HCT116 (cell line): ENCODE measurements at regions not wholly inside any gene's neighbourhood (a gene's known extent, or its start where the extent isn't known, plus 50 kb on each side); places are given as distances from the start of the nearest gene placed in this dataset.

Experiments used
- ATAC-seq: fragments of 200-7000 bp; cut with Tn5 transposase; 2 replicates; pipeline ENCODE4 v1.9.1; 2020; ENCODE audit warnings: mild to moderate bottlenecking, moderate library complexity
- BruUV-seq: library from RNA; stranded (reverse); fragments of 400-500 nt; replicated peaks from 2 replicates; lab custom pipeline; 2021; lab: Mats Ljungman, UMichigan
- CTCF ChIA-PET: fragments of 300-600 bp; sonication (Branson Sonifier 250); formaldehyde crosslinking; loops from one replicate; lab custom pipeline; 2021; ENCODE audit warnings: antibody characterized with exemption; lab: Charles Lee
- POLR2A ChIA-PET: fragments of 300-600, 350-600 bp; sonication (Branson Sonifier 250); formaldehyde crosslinking; loops from one replicate; lab custom pipeline; 2021; ENCODE audit warnings: antibody characterized with exemption; lab: Charles Lee
- RAD21 ChIA-PET, 2 experiments: fragments of 300-600 bp; sonication (Branson Sonifier 250); formaldehyde crosslinking; loops; one replicate each; lab custom pipeline; 2023; ENCODE audit warnings: low total read pairs in 2 of 2; ENCODE audit not compliant: uncharacterized antibody in 2 of 2, unreplicated experiment in 2 of 2, low non-redundant PET in 1 of 2; lab: Charles Lee
- DNase-seq: peaks from one replicate; pipeline ENCODE4 v3.0.0-alpha.2; 2010; ENCODE audit warnings: low read depth, low spot score
- H2AFZ ChIP-seq: fragments of 200-600 bp; shearing (Covaris generic), sonication (generic); 2 replicates; pipeline ENCODE4 v1.6.1; 2017; ENCODE audit warnings: low read depth, mixed run types, mixed read lengths, antibody characterized with exemption, low read length; ENCODE audit not compliant: poor library complexity, severe bottlenecking
- H3K27ac ChIP-seq: 2 replicates; pipeline ENCODE4 v1.5.1; 2012; ENCODE audit warnings: low read depth, low read length
- H3K27me3 ChIP-seq: fragments of 200-600 bp; sonication (generic); 2 replicates; pipeline ENCODE4 v1.6.1; 2016; ENCODE audit warnings: mixed run types, low read length, mixed read lengths; ENCODE audit not compliant: insufficient read depth
- H3K36me3 ChIP-seq, 2 experiments: fragments of 200-500 bp in 1 of 2; fragments of 200-600 bp in 1 of 2; sonication (Bioruptor generic) in 1 of 2; sonication (generic) in 1 of 2; 2 replicates each; pipeline versions ENCODE4 v1.5.1 to v1.6.1; 2014 to 2016; ENCODE audit warnings: low read length in 2 of 2, inconsistent platforms in 1 of 2, mixed read lengths in 1 of 2, mixed run types in 1 of 2; ENCODE audit not compliant: insufficient read depth in 2 of 2, control insufficient read depth in 1 of 2
- H3K4me1 ChIP-seq, 2 experiments: fragments of 200-600 bp in 1 of 2; sonication (generic) in 1 of 2; 2 replicates each; pipeline versions ENCODE4 v1.5.1 to v1.6.1; 2012 to 2017; ENCODE audit warnings: low read length in 2 of 2, inconsistent platforms in 1 of 2, mild to moderate bottlenecking in 1 of 2, mixed read lengths in 1 of 2, mixed run types in 1 of 2, moderate library complexity in 1 of 2; ENCODE audit not compliant: insufficient read depth in 2 of 2, control insufficient read depth in 1 of 2
- H3K4me2 ChIP-seq: fragments of 200-600 bp; sonication (generic); 2 replicates; pipeline ENCODE4 v1.6.1; 2017; ENCODE audit warnings: mixed run types, low read length, mixed read lengths
- H3K4me3 ChIP-seq, 2 experiments: fragments of 200-600 bp in 1 of 2; sonication (generic) in 1 of 2; replicated peaks in 1 of 2; 2 replicates each; pipeline ENCODE4 v1.5.1; 2011 to 2016; ENCODE audit warnings: low read length in 2 of 2, control low read depth in 1 of 2, low read depth in 1 of 2, mild to moderate bottlenecking in 1 of 2, mixed read lengths in 1 of 2, mixed run types in 1 of 2
- H3K79me2 ChIP-seq: fragments of 200-600 bp; sonication (generic); 2 replicates; pipeline ENCODE4 v1.6.1; 2017; ENCODE audit warnings: mild to moderate bottlenecking, mixed run types, low read length, moderate library complexity, mixed read lengths; ENCODE audit not compliant: insufficient read depth
- H3K9ac ChIP-seq: fragments of 200-600 bp; sonication (generic); 2 replicates; pipeline ENCODE4 v1.6.1; 2016; ENCODE audit warnings: low read length, mixed read lengths
- H3K9me2 ChIP-seq: fragments of 200-600 bp; sonication (generic), shearing (Covaris generic); 2 replicates; pipeline ENCODE4 v1.6.1; 2017; ENCODE audit warnings: mixed run types, mild to moderate bottlenecking, moderate library complexity; ENCODE audit not compliant: insufficient read depth
- H3K9me3 ChIP-seq, 2 experiments: fragments of 200-500 bp in 1 of 2; fragments of 200-600 bp in 1 of 2; sonication (Bioruptor generic) in 1 of 2; sonication (generic) in 1 of 2; 2 replicates each; pipeline ENCODE4 v1.6.1; 2014 to 2017; ENCODE audit warnings: low read length in 2 of 2, mixed read lengths in 2 of 2, inconsistent platforms in 1 of 2, low read depth in 1 of 2, mild to moderate bottlenecking in 1 of 2, mixed run types in 1 of 2, moderate library complexity in 1 of 2; ENCODE audit not compliant: control insufficient read depth in 1 of 2, insufficient read depth in 1 of 2
- H4K20me1 ChIP-seq: fragments of 200-600 bp; sonication (generic), shearing (Covaris generic); 2 replicates; pipeline ENCODE4 v1.6.1; 2017; ENCODE audit warnings: mixed run types, mild to moderate bottlenecking, moderate library complexity; ENCODE audit not compliant: insufficient read depth
- ATF3 ChIP-seq: IDR thresholded peaks from 2 replicates; pipeline ENCODE4 v1.6.1; 2012
- CBX3 ChIP-seq: IDR thresholded peaks from 2 replicates; pipeline ENCODE4 v1.6.1; 2012; ENCODE audit warnings: low read depth
- CEBPB ChIP-seq: IDR thresholded peaks from 2 replicates; pipeline ENCODE4 v1.6.1; 2012; ENCODE audit warnings: low read depth
- EGR1 ChIP-seq: IDR thresholded peaks from 2 replicates; pipeline ENCODE4 v1.6.1; 2012; ENCODE audit warnings: low read depth
- ELF1 ChIP-seq: IDR thresholded peaks from 2 replicates; pipeline ENCODE4 v1.6.1; 2012; ENCODE audit warnings: low read depth, borderline replicate concordance
- EZH2 ChIP-seq: fragments of 200-600 bp; sonication (generic); IDR thresholded peaks from 2 replicates; pipeline ENCODE4 v1.6.1; 2017; ENCODE audit warnings: antibody characterized with exemption, mixed run types
- EZH2phosphoT487 ChIP-seq: fragments of 200-600 bp; IDR thresholded peaks from 2 replicates; pipeline ENCODE4 v1.6.1; 2018; ENCODE audit warnings: antibody characterized with exemption, borderline replicate concordance
- FOSL1 ChIP-seq: IDR thresholded peaks from 2 replicates; pipeline ENCODE4 v1.6.1; 2012; ENCODE audit warnings: low read depth
- JUND ChIP-seq: IDR thresholded peaks from 2 replicates; pipeline ENCODE4 v1.6.1; 2012
- MAX ChIP-seq: IDR thresholded peaks from 2 replicates; pipeline ENCODE4 v1.6.1; 2012
- POLR2A ChIP-seq: IDR thresholded peaks from 2 replicates; pipeline ENCODE4 v1.7.0; 2011; ENCODE audit warnings: borderline replicate concordance; ENCODE audit not compliant: insufficient read depth, insufficient read length; ENCODE audit errors: extremely low read depth
- POLR2AphosphoS5 ChIP-seq: IDR thresholded peaks from 2 replicates; pipeline ENCODE4 v1.6.1; 2011; ENCODE audit warnings: mild to moderate bottlenecking, low read depth, low read length, moderate library complexity
- REST ChIP-seq: IDR thresholded peaks from 2 replicates; pipeline ENCODE4 v1.6.1; 2012; ENCODE audit warnings: low read depth
- SP1 ChIP-seq: IDR thresholded peaks from 2 replicates; pipeline ENCODE4 v1.6.1; 2012; ENCODE audit warnings: low read depth
- SRF ChIP-seq: IDR thresholded peaks from 2 replicates; pipeline ENCODE4 v1.6.1; 2012; ENCODE audit warnings: low read depth
- YY1 ChIP-seq: IDR thresholded peaks from 2 replicates; pipeline ENCODE4 v1.6.1; 2011; ENCODE audit warnings: low read length, low read depth, moderate library complexity, mild to moderate bottlenecking; ENCODE audit not compliant: insufficient replicate concordance; ENCODE audit errors: extremely low read depth
- ZBTB33 ChIP-seq: IDR thresholded peaks from 2 replicates; pipeline ENCODE4 v1.6.1; 2011; ENCODE audit warnings: mild to moderate bottlenecking, low read length, moderate library complexity; ENCODE audit not compliant: insufficient replicate concordance; ENCODE audit errors: extremely low read depth
- ZFX ChIP-seq: fragments of 450-650 bp; IDR thresholded peaks from 2 replicates; pipeline ENCODE4 v1.6.1; 2017
- ZNF274 ChIP-seq: fragments of 200-500 bp; sonication (Bioruptor generic); IDR thresholded peaks from 2 replicates; pipeline ENCODE4 v1.6.1; 2014; ENCODE audit warnings: mild to moderate bottlenecking, low read depth, low read length, inconsistent platforms
- intact Hi-C: fragments of 100-400 bp; cut with micrococcal nuclease; formaldehyde crosslinking; loops from 2 replicates; pipeline ENCODE4 v1.10.0; 2022

GRCh38 chr4:27096142-27096824, 235.6 kb downstream of the STIM2 start (continued):
- TF ChIP-seq YY1 (no peak), EZH2 (no peak), POLR2A (no peak), MAX (no peak), ZNF274 (no peak), REST (no peak), CBX3 (no peak), EGR1 (no peak)

GRCh38 chr4:27098034-27098433, 237.4 kb downstream of the STIM2 start:
- no peak for ATAC-seq
- H3K9me3 ChIP-seq = no peaks in the 10 kb centered on the region
- H3K4me1 ChIP-seq = peaks cover 0 to 7% of the 10 kb centered on the region in 2 experiments; a peak in 1 of 4 replicates
- no peaks in the 10 kb centered on the region for H3K36me3 ChIP-seq
- H3K4me2 ChIP-seq = no peak overlapping the region
- no peak overlapping the region for H3K27ac ChIP-seq
- no peak overlapping the region for H3K9ac ChIP-seq
- H2AFZ ChIP-seq = no peak overlapping the region
- H4K20me1 ChIP-seq = no peaks in the 10 kb centered on the region
- no peaks in the 10 kb centered on the region for H3K9me2 ChIP-seq
- RAD21 ChIA-PET = no interaction called here
- H3K4me3 ChIP-seq = no peak overlapping the region
- DNase-seq = no peak
- no peaks in the 10 kb centered on the region for H3K79me2 ChIP-seq
- intact Hi-C loops = loop anchor here (10.0 kb wide), 1 partner anchor 107 kb away; no protein-coding TSS in a partner anchor
- no TSS peak for BruUV-seq
- CTCF ChIA-PET = no interaction called here
- peaks cover 14% of the 10 kb centered on the region; the same call in 1 of the 2 replicates for H3K27me3 ChIP-seq
- TF ChIP-seq EGR1 = no peak
- no peak for TF ChIP-seq CEBPB
- TF ChIP-seq SRF = no peak
- no peak for TF ChIP-seq JUND
- TF ChIP-seq SP1 = no peak
- no peak for TF ChIP-seq ELF1
- no peak for TF ChIP-seq ZFX
- TF ChIP-seq EZH2phosphoT487 = no peak
- TF ChIP-seq CBX3 = no peak
- no peak for TF ChIP-seq ATF3
- no peak for TF ChIP-seq ZBTB33
- no peak for TF ChIP-seq POLR2AphosphoS5
- TF ChIP-seq MAX = no peak
- TF ChIP-seq FOSL1 = no peak
- TF ChIP-seq ZNF274 = no peak
- TF ChIP-seq POLR2A = no peak
- TF ChIP-seq YY1 = no peak
- POLR2A ChIA-PET = no interaction called here
